HCT116 (cell line): ENCODE measurements at regions not wholly inside any gene's neighbourhood (a gene's known extent, or its start where the extent isn't known, plus 50 kb on each side); places are given as distances from the start of the nearest gene placed in this dataset.

Experiments used
- ATAC-seq: fragments of 200-7000 bp; cut with Tn5 transposase; 2 replicates; pipeline ENCODE4 v1.9.1; 2020; ENCODE audit warnings: mild to moderate bottlenecking, moderate library complexity
- BruUV-seq: library from RNA; stranded (reverse); fragments of 400-500 nt; replicated peaks from 2 replicates; lab custom pipeline; 2021; lab: Mats Ljungman, UMichigan
- CTCF ChIA-PET: fragments of 300-600 bp; sonication (Branson Sonifier 250); formaldehyde crosslinking; loops from one replicate; lab custom pipeline; 2021; ENCODE audit warnings: antibody characterized with exemption; lab: Charles Lee
- POLR2A ChIA-PET: fragments of 300-600, 350-600 bp; sonication (Branson Sonifier 250); formaldehyde crosslinking; loops from one replicate; lab custom pipeline; 2021; ENCODE audit warnings: antibody characterized with exemption; lab: Charles Lee
- RAD21 ChIA-PET, 2 experiments: fragments of 300-600 bp; sonication (Branson Sonifier 250); formaldehyde crosslinking; loops; one replicate each; lab custom pipeline; 2023; ENCODE audit warnings: low total read pairs in 2 of 2; ENCODE audit not compliant: uncharacterized antibody in 2 of 2, unreplicated experiment in 2 of 2, low non-redundant PET in 1 of 2; lab: Charles Lee
- DNase-seq: peaks from one replicate; pipeline ENCODE4 v3.0.0-alpha.2; 2010; ENCODE audit warnings: low read depth, low spot score
- H2AFZ ChIP-seq: fragments of 200-600 bp; shearing (Covaris generic), sonication (generic); 2 replicates; pipeline ENCODE4 v1.6.1; 2017; ENCODE audit warnings: low read depth, mixed run types, mixed read lengths, antibody characterized with exemption, low read length; ENCODE audit not compliant: poor library complexity, severe bottlenecking
- H3K27ac ChIP-seq: 2 replicates; pipeline ENCODE4 v1.5.1; 2012; ENCODE audit warnings: low read depth, low read length
- H3K27me3 ChIP-seq: fragments of 200-600 bp; sonication (generic); 2 replicates; pipeline ENCODE4 v1.6.1; 2016; ENCODE audit warnings: mixed run types, low read length, mixed read lengths; ENCODE audit not compliant: insufficient read depth
- H3K36me3 ChIP-seq, 2 experiments: fragments of 200-500 bp in 1 of 2; fragments of 200-600 bp in 1 of 2; sonication (Bioruptor generic) in 1 of 2; sonication (generic) in 1 of 2; 2 replicates each; pipeline versions ENCODE4 v1.5.1 to v1.6.1; 2014 to 2016; ENCODE audit warnings: low read length in 2 of 2, inconsistent platforms in 1 of 2, mixed read lengths in 1 of 2, mixed run types in 1 of 2; ENCODE audit not compliant: insufficient read depth in 2 of 2, control insufficient read depth in 1 of 2
- H3K4me1 ChIP-seq, 2 experiments: fragments of 200-600 bp in 1 of 2; sonication (generic) in 1 of 2; 2 replicates each; pipeline versions ENCODE4 v1.5.1 to v1.6.1; 2012 to 2017; ENCODE audit warnings: low read length in 2 of 2, inconsistent platforms in 1 of 2, mild to moderate bottlenecking in 1 of 2, mixed read lengths in 1 of 2, mixed run types in 1 of 2, moderate library complexity in 1 of 2; ENCODE audit not compliant: insufficient read depth in 2 of 2, control insufficient read depth in 1 of 2
- H3K4me2 ChIP-seq: fragments of 200-600 bp; sonication (generic); 2 replicates; pipeline ENCODE4 v1.6.1; 2017; ENCODE audit warnings: mixed run types, low read length, mixed read lengths
- H3K4me3 ChIP-seq, 2 experiments: fragments of 200-600 bp in 1 of 2; sonication (generic) in 1 of 2; replicated peaks in 1 of 2; 2 replicates each; pipeline ENCODE4 v1.5.1; 2011 to 2016; ENCODE audit warnings: low read length in 2 of 2, control low read depth in 1 of 2, low read depth in 1 of 2, mild to moderate bottlenecking in 1 of 2, mixed read lengths in 1 of 2, mixed run types in 1 of 2
- H3K79me2 ChIP-seq: fragments of 200-600 bp; sonication (generic); 2 replicates; pipeline ENCODE4 v1.6.1; 2017; ENCODE audit warnings: mild to moderate bottlenecking, mixed run types, low read length, moderate library complexity, mixed read lengths; ENCODE audit not compliant: insufficient read depth
- H3K9ac ChIP-seq: fragments of 200-600 bp; sonication (generic); 2 replicates; pipeline ENCODE4 v1.6.1; 2016; ENCODE audit warnings: low read length, mixed read lengths
- H3K9me2 ChIP-seq: fragments of 200-600 bp; sonication (generic), shearing (Covaris generic); 2 replicates; pipeline ENCODE4 v1.6.1; 2017; ENCODE audit warnings: mixed run types, mild to moderate bottlenecking, moderate library complexity; ENCODE audit not compliant: insufficient read depth
- H3K9me3 ChIP-seq, 2 experiments: fragments of 200-500 bp in 1 of 2; fragments of 200-600 bp in 1 of 2; sonication (Bioruptor generic) in 1 of 2; sonication (generic) in 1 of 2; 2 replicates each; pipeline ENCODE4 v1.6.1; 2014 to 2017; ENCODE audit warnings: low read length in 2 of 2, mixed read lengths in 2 of 2, inconsistent platforms in 1 of 2, low read depth in 1 of 2, mild to moderate bottlenecking in 1 of 2, mixed run types in 1 of 2, moderate library complexity in 1 of 2; ENCODE audit not compliant: control insufficient read depth in 1 of 2, insufficient read depth in 1 of 2
- H4K20me1 ChIP-seq: fragments of 200-600 bp; sonication (generic), shearing (Covaris generic); 2 replicates; pipeline ENCODE4 v1.6.1; 2017; ENCODE audit warnings: mixed run types, mild to moderate bottlenecking, moderate library complexity; ENCODE audit not compliant: insufficient read depth
- CEBPB ChIP-seq: IDR thresholded peaks from 2 replicates; pipeline ENCODE4 v1.6.1; 2012; ENCODE audit warnings: low read depth
- EGR1 ChIP-seq: IDR thresholded peaks from 2 replicates; pipeline ENCODE4 v1.6.1; 2012; ENCODE audit warnings: low read depth
- EZH2 ChIP-seq: fragments of 200-600 bp; sonication (generic); IDR thresholded peaks from 2 replicates; pipeline ENCODE4 v1.6.1; 2017; ENCODE audit warnings: antibody characterized with exemption, mixed run types
- SIN3A ChIP-seq: IDR thresholded peaks from 2 replicates; pipeline ENCODE4 v1.6.1; 2012; ENCODE audit warnings: low read depth
- SP1 ChIP-seq: IDR thresholded peaks from 2 replicates; pipeline ENCODE4 v1.6.1; 2012; ENCODE audit warnings: low read depth
- TCF7L2 ChIP-seq: IDR thresholded peaks from 2 replicates; pipeline ENCODE4 v1.7.0; 2011; ENCODE audit warnings: borderline replicate concordance, inconsistent platforms; ENCODE audit not compliant: insufficient read depth, insufficient read length; ENCODE audit errors: extremely low read depth
- intact Hi-C: fragments of 100-400 bp; cut with micrococcal nuclease; formaldehyde crosslinking; loops from 2 replicates; pipeline ENCODE4 v1.10.0; 2022
- TF ChIP-seq, protein P1 (sequence below), 3 experiments: fragments of 200-600 bp in 1 of 3; sonication (generic) in 1 of 3; IDR thresholded peaks in 2 of 3; conservative IDR thresholded peaks in 1 of 3; 2 replicates each; pipeline ENCODE4 v1.5.1; 2012 to 2017; ENCODE audit warnings: low read depth in 2 of 3, low read length in 2 of 3, antibody characterized with exemption in 1 of 3, borderline replicate concordance in 1 of 3, control low read depth in 1 of 3, mild to moderate bottlenecking in 1 of 3, mixed read lengths in 1 of 3, mixed run types in 1 of 3, moderate library complexity in 1 of 3; ENCODE audit not compliant: insufficient read depth in 1 of 3
- TF ChIP-seq, protein P2 (sequence below): IDR thresholded peaks from 2 replicates; pipeline ENCODE4 v1.6.1; 2012

- CTCF ChIA-PET: no interaction called here
- BruUV-seq: no TSS peak
- DNase-seq (no peak), ATAC-seq (no peak)
- intact Hi-C loops: no loop called here
- Histone ChIP-seq H3K9me3 (no peaks in the 10 kb centered on the region), H3K4me2 (no peak overlapping the region), H3K9ac (no peak overlapping the region), H3K27ac (no peak overlapping the region), H3K9me2 (no peaks in the 10 kb centered on the region), H4K20me1 (no peaks in the 10 kb centered on the region), H3K4me3 (no peak overlapping the region), H3K36me3 (no peaks in the 10 kb centered on the region), H3K4me1 (no peaks in the 10 kb centered on the region), H2AFZ (no peak overlapping the region), H3K79me2 (no peaks in the 10 kb centered on the region), H3K27me3 (no peaks in the 10 kb centered on the region)
- RAD21 ChIA-PET: no interaction called here
- POLR2A ChIA-PET: no interaction called here
- TF ChIP-seq EGR1 (no peak), EZH2 (no peak), TCF7L2 (no peak), CEBPB (no peak), SP1 (no peak), SIN3A (no peak)
- TF ChIP-seq, protein P1, sequence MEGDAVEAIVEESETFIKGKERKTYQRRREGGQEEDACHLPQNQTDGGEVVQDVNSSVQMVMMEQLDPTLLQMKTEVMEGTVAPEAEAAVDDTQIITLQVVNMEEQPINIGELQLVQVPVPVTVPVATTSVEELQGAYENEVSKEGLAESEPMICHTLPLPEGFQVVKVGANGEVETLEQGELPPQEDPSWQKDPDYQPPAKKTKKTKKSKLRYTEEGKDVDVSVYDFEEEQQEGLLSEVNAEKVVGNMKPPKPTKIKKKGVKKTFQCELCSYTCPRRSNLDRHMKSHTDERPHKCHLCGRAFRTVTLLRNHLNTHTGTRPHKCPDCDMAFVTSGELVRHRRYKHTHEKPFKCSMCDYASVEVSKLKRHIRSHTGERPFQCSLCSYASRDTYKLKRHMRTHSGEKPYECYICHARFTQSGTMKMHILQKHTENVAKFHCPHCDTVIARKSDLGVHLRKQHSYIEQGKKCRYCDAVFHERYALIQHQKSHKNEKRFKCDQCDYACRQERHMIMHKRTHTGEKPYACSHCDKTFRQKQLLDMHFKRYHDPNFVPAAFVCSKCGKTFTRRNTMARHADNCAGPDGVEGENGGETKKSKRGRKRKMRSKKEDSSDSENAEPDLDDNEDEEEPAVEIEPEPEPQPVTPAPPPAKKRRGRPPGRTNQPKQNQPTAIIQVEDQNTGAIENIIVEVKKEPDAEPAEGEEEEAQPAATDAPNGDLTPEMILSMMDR (IDR thresholded peaks at IDR 0.05 in 2 of 3, conservative IDR thresholded peaks at IDR 0.05 in 1 of 3; ENCODE audit: borderline replicate concordance in 1 of 3, insufficient read depth in 1 of 3, low read depth in 2 of 3, low read length in 2 of 3): no peak
- TF ChIP-seq, protein P2, sequence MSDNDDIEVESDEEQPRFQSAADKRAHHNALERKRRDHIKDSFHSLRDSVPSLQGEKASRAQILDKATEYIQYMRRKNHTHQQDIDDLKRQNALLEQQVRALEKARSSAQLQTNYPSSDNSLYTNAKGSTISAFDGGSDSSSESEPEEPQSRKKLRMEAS: no peak
Observed at GRCh38 chr6:126264265-126264664, 75.7 kb upstream of the CENPW start.

GRCh38 chr6:126266664-126267063 lies 73.3 kb upstream of the CENPW start:
- ChIA-PET CTCF (no interaction called here), RAD21 (no interaction called here), POLR2A (no interaction called here)
- Histone ChIP-seq H3K4me2 (no peak overlapping the region), H4K20me1 (no peaks in the 10 kb centered on the region), H3K9me3 (no peaks in the 10 kb centered on the region), H2AFZ (no peak overlapping the region), H3K36me3 (no peaks in the 10 kb centered on the region), H3K9ac (no peak overlapping the region), H3K27me3 (no peaks in the 10 kb centered on the region), H3K4me1 (no peaks in the 10 kb centered on the region), H3K27ac (no peak overlapping the region), H3K4me3 (no peak overlapping the region), H3K79me2 (no peaks in the 10 kb centered on the region), H3K9me2 (no peaks in the 10 kb centered on the region)
- TF ChIP-seq TCF7L2: no peak
- ATAC-seq (no peak), DNase-seq (no peak)
- intact Hi-C loops: no loop called here
- BruUV-seq: no TSS peak
